ENCODE measurements at regions not wholly inside any gene's neighbourhood (a gene's known extent, or its start where the extent isn't known, plus 50 kb on each side); places are given as distances from the start of the nearest gene placed in this dataset.

DNA sequence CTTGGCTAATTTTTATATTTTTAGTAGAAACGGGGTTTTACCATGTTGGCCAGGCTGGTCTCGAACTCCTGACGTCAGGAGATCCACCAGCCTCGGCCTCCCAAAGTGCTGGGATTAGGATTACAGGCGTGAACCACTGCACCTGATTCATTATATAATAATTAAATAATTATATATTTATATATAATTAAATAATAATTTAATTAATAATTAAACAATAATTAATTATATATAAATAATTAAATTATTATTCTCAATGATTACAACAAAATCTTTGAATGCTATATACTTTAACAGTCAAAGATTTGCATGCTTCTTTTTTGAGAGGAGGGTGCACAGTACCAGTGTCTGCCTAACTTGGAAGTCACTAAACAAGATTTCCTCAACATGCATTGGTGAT lies 872.3 kb downstream of the EFNB2 start:
- DNase-seq = no peak

DNA sequence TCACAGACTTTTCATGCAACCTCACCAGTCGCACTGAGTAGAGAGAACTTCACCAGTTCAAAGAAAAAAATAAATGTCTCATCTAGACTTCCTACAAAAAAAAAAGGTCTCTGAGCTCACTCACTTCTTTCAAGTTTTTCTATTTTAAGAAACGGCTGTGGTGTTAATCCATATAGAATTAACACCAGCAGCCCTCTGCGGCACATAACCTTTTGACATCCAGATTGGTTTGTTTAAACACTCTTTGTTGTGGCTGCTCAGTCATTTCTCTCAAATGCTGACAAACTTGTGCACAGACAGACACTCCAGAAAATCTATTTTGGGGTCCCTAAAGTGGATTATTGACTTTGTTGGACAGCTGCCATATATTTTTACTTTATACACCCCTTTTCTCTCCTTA lies 874.9 kb downstream of the EFNB2 start:
- no peak for DNase-seq

DNA sequence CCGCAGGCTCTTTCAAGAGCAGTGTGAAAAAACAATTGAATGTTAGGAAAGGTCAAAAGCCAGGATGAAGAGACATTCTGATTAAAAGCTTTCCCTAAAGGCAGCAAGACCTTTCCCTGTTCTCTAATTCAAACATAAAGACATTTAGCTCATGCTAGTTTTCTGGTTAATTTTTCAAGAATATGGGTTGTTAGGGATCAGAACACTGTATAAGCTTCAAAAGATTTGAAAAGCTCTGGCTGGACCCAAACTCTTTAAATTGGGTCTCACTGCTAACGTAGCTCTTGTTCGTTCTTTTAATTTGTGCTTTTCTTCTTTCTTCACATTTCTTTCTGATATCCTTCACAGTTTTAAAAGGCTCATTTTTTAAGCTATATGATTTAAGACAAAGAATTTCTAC lies 877.0 kb downstream of the EFNB2 start:
- DNase-seq = no peak

DNA sequence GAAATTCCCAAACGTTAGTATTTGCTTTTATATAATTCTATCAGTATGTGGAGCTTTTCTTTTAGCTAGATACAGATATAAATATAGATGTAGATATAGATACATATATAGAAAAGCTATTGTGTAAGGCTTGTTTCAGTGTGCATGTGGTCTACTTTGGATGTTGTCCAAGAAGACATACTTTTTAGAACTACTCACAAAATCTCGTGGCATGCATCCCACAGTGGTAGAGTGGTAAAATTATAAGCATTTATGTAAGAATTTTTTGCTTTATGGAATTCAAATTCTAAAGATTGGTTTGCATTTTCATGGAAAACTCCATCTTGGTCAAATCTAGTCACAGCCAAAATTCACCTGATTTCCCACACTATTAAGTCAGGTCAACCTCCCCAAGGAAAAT lies 880.4 kb downstream of the EFNB2 start:
- no peak for DNase-seq

DNA sequence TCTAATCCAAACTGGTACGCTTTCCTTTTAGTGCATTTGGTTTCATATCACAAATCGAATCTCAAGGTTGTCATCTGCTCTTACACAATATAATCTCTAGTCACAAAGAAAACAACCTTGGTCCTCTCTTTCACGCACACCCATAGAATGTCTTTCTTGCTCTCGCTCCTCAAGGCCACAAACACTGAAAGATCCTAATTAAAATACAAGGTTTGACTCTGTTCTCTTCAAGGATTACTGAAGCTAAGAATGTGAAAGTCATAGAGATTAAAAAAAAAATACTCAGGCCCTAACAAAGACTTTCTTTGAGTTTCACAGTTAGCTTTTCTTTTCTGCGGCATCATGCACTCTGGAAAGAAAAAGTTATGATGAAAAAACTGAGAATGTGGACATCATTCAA lies 891.5 kb downstream of the EFNB2 start:
- no peak for DNase-seq

DNA sequence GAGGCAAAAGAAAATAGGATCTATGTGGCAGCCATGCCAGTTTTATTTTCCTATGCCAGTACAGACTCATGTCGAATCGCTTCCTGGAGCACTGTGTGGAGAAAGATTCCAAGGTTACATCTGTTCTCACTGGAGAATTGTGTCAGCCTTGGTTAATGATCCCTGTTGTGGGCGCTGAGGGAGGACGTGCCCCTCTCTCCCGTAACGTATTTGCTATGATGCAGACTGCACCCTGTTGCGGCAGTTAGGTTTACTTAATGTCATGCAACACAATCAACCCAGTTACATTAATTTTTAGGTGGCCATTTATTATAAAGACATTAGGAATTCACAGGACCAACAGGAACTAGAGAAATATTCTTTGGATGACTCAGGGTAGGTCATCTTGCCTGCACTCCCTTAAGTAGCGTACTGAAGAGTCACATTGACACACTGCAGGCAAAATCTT lies 892.9 kb downstream of the EFNB2 start:
- no peak for DNase-seq

DNA sequence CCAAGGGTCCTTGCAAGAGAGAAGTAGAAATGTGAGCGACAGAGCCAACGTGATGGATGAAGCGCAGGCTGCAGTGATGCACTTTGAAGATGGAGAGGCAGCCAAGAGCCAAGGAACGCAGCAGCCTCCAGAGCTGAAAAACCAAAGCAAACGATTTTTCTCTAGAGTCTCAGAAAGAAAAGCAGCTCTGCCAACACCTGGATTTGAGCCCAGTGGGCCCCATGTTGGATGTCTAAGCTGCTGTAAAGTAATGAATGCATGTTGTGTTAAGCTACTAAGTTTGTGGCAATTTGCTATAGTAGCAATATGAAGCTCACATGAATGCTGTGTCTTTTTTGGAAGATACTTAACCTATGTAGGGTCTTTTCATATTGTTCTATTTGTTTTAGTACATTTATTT lies 894.3 kb downstream of the EFNB2 start:
- DNase-seq = no peak

DNA sequence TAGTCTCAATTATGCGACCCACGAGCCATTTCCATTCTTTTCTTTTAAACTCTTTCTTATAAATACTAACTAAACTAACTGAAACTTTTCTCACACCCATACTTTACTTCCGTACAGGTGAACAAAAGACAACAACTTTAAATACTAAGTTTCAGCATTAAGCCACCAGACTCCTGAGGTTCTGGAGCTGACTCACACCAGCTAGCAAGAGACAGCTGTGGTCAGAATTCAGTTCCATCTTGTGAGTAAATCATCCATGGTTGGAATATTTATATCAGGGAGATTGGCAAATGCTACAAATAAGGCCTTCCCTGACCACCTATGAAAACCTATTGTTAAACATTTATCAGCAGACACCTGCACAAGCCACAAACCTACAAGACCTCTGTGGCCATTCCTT lies 897.0 kb downstream of the EFNB2 start:
- DNase-seq = no peak

DNA sequence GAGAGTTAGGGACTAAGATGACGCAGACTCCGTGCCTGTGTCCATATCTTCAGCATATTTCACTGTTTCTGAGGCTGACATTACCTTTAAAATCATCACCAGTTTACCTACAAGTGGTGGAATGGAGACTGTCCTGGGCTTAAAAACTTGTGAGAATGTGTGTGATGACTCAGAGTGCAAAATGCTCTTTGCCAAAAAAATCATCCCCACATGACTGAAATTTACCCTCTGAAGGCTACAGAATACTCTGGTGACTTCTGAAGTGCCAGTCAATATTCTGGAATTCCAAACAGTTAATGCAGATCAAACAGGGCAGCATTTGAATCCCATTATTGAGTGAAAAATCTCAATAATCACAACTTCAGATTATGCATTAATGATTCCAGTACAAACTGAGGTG lies 901.4 kb downstream of the EFNB2 start:
- DNase-seq = no peak

DNA sequence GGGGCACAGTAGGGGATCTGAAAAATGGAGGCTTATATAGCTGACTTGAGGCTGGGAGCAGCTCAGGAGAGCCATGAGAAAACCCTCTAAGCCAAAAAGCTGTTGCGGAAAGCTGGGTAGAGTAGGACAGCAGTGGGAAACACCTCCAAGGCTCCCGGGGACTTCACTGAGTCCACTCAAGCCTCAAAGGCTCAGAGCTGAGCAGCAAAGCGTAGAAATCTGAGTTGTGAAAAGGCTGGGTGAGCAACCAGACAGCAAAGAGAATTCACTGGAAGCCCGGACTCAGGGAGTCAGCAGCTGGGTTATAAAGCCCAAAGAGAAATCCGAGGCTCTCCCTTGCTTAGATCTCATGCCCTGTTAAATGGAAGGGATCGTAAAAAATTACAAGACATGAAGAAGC lies 905.0 kb downstream of the EFNB2 start:
- no peak for DNase-seq

DNA sequence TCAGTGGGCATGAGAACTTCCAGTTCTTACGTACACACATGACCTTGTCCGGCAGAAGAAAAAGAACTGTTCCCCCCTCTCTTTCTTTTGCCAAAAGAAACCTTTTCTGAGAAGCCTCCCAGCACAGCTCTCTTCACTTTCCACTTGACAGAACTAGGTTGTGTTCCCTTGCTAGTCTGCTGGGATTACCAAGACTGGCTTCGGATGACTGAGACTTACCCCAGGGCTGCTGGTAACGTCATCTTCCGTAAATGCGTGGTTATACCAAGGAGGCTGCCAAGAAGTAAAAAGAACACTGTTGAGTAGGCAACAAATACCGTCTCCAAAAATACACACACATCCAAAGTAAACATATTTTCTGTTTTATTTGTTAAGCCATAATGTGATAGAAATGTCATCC lies 908.2 kb downstream of the EFNB2 start:
- no peak for DNase-seq

DNA sequence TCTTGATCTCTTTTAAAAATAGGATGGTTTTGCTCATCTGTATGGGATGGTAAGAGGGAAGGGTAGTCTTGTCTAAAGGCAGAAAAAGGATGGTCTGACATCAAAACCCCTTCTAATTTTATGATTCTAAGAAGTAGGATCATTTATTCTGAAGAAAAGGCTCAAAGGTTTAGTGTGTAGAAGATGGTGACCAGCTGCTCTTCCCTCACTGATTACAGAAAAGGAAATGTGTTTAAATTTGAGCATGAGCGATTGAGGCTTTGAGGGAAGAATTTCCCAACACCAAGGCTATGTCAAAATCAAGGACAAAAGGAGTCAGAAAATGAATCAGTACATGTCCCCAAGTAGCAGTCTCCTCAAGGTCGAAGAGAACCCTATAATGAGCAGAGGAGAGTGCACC lies 909.8 kb downstream of the EFNB2 start:
- DNase-seq = no peak

DNA sequence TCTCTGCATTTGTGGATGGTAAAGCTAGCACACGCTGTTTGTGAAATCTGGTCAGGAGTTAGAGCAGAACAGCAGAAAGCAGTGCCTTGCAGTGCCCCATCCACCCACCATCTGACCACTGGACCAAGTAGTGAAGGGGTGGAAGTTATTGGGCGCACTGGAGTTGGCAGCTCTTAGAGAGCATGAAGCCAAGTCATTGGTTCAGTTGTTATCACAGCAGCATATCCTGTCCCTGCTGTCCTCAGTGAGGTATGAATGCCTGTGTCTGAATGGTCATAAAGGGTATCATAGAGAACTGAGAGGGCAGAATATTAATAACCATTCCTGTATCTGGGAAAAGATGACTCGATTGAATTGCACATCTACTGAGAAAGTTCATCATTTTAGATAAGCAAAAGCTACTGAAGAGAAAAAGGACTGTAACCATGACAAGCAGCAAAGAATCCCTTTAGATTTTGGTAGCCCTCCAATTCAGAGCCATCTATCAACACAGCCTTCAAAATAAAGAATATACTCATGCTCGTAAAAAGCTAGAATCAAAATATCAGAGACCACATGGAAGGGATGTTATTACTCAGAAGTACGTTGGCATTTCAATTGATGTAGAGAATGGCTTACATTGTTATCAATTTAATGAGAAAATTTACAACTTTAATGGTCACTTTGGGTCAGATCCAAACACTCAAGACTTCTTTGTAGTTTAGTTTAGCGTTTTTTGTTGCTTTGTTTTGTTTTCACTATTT lies 919.0 kb downstream of the EFNB2 start:
- DNase-seq = no peak

DNA sequence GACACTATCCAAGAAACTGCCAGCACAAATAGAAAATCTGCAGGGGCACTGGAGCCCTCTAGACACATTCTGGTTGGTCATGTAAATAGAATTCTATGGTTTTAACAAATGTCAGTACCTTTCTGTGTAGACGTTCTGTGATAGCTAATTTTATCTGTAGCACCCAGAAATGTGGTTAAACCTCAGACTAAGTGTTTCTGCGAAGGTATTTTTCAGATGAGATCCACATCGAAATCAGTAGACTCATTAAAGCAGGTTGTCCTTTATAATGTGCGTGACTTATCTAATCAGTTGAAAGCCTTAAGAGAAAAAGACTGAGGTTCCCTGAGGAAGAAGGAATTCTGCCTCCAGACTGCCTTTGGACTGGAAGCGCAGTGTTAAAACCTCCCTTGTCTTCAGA lies 922.9 kb downstream of the EFNB2 start:
- DNase-seq = no peak

DNA sequence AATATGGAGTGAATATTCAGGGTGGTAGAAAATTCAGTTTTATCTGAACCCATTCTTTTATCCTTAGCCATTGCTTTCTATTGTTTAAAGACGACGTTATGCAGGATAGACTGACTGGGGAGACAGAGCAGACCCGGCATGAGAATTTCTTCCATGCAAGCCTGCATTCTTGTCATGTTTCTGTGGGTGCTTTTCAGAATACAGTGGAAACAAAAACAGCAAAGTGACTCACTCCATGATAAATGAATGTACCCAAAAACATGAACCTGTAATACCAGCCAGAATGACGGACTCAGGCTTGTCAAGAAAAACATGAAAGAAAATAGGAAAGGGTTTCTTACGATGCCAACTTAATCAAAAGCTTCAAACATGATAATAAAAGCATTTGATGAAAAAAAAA lies 924.0 kb downstream of the EFNB2 start:
- DNase-seq = no peak

DNA sequence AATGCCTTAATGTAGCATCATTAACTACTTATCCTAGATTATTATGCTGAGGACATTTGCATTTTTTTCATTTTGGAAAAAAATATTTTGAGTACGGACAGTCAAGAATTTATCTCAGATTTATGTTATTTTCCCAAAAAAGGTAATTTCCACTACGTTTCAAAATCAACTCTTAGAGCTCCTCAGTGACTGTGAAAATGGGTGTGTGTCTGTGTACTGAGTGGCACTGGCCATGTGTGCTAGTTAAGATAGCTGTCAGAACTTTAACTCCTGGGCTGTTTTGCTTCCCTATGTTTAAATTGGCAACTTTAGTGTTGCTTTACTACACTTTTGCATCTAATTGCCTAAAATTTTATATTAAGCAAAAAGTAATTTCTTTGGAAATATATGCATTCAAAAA lies 927.4 kb downstream of the EFNB2 start:
- no peak for DNase-seq

DNA sequence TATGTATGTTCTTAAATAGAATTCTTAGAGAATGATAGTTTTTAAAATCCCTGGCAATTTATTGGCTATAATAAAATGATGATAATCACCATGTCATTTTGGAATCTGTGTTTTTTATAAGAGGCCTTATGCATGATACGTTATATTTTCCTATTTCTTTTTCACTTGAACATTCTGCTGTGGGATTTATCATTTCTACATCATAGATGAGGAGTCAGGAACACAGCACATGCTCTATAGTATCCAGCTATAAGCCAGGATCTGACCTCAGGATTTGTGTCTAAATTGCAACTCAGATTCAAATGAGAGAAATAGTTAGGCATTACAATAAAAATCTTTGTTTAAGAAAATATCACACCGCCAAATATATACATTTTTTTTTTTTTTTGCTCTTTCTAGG lies 928.0 kb downstream of the EFNB2 start:
- no peak for DNase-seq

DNA sequence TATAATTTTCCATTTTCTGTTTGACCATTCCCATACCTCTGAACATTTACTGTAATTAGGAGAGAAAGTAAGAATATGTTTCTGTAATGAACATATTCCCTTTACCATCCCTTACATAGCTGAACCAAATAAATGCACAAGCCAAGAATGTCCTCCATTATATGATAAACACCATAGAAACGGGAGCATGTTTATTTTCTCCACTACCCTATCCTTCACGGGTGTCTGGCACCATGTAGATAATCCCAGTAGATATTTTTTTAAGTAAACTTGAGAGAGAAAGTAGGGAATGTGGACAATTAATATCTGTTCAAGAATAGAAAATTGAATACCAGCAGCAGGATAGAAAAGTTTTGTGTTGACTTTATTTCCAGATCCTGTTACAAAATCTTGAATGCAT lies 928.4 kb downstream of the EFNB2 start:
- DNase-seq = no peak

DNA sequence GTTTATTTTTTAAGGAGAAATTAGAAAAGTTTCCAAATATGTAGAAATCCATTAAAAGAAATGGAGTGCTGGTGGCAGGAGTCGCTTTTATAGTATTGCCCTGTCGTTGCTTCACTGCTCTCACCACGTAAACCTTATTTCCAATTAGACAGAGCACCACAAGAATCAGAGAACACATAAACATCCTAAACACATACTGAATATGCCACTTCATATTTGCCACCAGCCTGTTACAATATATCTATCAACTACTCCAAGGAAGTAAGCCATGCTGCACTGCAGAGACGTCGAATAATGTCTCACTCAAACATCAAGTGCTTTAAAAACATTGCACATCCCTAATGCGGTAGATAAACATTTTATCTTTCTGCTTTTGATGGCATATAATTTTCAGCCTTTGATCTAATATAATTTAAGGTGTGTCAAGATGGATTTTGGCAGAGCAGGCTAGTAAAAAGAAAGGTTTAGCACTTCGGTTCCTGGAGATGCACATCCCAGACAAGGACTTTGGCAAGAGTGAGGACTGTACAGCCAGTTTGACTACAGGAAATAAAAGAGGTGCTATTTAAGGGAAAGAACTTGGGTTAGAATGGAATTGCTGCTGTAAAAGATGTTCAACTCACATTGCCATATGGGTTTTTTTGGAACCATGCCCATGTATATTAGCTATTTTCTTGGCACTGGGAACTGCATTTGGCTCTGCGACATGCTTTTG lies 932.3 kb downstream of the EFNB2 start:
- DNase-seq = no peak

DNA sequence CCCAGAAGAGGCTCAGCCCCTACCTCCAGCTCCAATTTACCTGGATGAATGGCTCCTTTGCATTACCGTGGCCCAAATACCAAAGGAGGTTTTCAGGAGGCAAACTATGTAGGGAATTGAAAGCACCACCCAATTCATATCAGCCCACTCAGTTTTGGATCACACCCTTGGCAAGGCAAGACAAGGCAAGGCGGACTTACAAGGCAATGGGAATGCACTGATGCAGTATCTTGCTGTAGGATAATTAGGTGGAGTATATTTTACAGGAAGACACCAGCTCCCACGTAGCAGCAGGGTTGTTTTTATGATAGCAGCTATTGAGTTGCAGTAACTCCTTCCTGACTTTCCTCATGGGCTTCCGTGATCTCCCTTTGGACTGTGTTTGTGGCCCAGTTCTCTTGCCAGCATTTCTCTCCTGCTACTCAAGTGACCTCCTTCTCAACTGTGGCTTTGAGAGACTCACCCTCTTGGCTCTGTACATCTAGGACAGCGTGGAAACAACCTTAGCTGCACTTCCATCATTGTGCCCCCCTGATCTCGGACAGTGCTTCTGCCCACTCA lies 935.9 kb downstream of the EFNB2 start:
- DNase-seq = no peak

DNA sequence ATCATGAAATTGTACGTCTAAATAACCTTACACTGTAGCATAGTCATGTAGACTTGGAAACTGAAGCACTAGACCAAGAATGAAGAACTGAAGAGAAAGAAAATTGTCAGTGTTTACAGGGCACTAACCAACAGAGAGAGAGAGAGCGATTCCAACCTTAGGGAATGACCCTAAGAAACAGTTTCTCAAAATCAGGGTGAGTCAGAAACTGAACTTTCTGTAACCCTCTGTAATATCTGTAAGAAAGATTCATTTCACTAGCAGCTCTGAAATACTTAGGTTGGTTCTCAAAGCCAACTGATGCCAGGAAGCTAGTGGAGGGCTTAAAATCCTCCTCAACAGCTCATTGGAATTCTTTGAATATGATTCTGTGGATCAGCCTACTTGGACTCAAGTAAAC lies 936.9 kb downstream of the EFNB2 start:
- DNase-seq = no peak

DNA sequence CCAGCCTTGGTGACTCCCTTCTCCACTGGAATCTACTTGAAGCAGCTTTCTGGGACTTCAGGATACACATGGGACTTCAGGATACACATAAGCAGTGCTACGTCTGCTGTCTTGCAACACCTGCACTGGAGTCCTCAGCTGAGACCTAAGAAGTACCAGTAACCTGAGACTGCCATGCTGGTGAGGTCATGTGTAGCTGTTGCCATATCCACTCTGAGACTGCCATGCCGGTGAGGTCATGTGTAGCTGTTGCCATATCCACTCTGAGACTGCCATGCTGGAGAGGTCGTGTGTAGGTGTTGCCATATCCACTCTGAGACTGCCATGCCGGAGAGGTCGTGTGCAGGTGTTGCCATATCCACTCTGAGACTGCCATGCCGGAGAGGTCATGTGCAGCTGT lies 937.9 kb downstream of the EFNB2 start:
- DNase-seq = no peak

DNA sequence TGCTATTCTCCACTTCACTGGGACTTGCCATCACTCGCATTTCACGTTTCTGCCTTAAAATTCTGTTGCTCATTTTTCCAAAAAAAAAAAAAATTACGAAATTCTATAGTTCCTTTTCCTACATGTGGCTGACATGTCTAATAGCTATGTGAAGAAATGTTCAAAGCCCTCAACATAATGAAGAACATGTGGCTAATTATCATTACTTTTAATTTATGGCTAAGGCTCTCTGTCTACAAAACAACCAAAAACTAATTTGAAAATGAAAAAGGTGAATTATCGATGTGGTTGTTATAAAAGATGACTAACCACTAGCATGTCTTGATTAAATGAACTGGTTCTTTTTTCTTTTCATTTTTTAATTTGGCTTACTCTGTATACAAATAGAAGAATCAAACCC lies 940.0 kb downstream of the EFNB2 start:
- DNase-seq = no peak

DNA sequence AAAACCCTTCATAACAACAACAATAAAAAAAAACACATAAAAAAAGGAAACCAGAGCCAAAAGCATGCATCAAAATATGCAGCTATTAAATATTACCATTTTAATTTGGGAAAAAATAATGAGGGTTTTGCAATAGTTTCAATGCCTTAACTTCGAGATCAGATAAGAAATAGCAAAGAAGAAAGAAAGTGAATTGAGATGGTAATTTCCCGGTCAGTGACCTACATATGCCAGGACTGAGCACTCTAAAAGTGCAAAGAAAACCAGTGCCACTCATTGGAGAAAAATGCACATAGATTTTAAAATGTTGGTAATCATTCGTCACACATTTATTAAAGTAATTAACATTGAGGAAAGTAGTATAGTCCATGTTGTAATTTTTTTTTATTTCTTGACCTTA lies 944.2 kb downstream of the EFNB2 start:
- no peak for DNase-seq

DNA sequence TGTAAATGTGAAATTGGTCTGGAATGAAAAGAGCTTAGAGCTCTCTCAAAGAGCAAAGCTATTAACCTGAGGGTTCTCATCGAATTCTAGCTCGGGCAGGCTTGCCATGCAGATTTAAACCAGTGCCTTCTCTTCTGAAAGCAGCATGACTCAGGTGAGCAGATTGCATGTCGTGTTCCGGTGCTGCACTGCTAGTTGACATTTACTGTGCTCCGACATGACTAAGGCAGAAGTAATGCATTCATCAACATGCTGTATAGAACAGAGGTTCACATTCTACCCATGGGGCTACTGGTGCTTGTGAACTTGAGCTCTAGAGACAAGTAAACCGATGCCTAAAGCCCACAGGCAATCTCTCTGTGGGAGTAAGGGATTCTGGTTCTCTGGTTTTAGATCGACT lies 947.7 kb downstream of the EFNB2 start:
- DNase-seq = no peak

Measured in hippocampal formation (tissue), 2 donors.